Activated naive CD8-positive, alpha-beta T cell treated with anti-CD3 and anti-CD28 coated beads, Interleukin-2, amount 50 U/mL, for 24 hours (primary cell): ENCODE measurements at regions not wholly inside any gene's neighbourhood (a gene's known extent, or its start where the extent isn't known, plus 50 kb on each side); places are given as distances from the start of the nearest gene placed in this dataset.

Experiments
- ATAC-seq: fragments of 150-1000 bp; cut with Tn5 transposase; one replicate; pipeline ENCODE4 v1.10.0; 2021
- DNase-seq: peaks from one replicate; pipeline ENCODE4 v3.0.0; 2021
- H3K27ac Mint-ChIP-seq: one replicate; pipeline ENCODE4 v1.8.0; 2021; ENCODE audit warnings: mild to moderate bottlenecking, mixed read lengths
- H3K27me3 Mint-ChIP-seq: one replicate; pipeline ENCODE4 v1.8.0; 2021; ENCODE audit warnings: mixed read lengths
- H3K36me3 Mint-ChIP-seq: one replicate; pipeline ENCODE4 v1.8.0; 2021; ENCODE audit warnings: low read depth, mixed read lengths
- H3K4me1 Mint-ChIP-seq: one replicate; pipeline ENCODE4 v1.8.0; 2021; ENCODE audit warnings: mixed read lengths
- H3K4me3 Mint-ChIP-seq: one replicate; pipeline ENCODE4 v1.8.0; 2021; ENCODE audit warnings: mild to moderate bottlenecking, moderate library complexity, mixed read lengths
- H3K9me3 Mint-ChIP-seq: one replicate; pipeline ENCODE4 v1.8.0; 2021; ENCODE audit warnings: mixed read lengths

DNA sequence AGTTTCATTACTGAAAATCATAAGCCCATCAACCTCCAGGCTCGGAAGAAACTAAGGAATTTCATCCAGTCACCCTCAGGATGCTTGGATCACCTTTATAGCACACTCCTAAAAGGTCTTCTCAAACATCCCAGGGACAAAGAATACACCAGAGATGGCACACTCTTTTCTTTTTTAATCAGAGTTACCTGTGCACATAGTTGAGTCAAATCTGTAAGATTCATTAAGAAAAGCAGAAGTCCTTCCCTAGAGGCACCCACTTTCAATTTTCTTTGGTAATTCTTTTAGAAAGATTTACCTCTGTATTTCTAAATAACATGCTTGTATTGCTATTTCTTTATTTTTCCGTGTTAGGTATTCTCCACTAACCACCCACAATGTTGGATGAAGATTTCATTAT is 50.6 kb upstream of the IL6 start:
- Mint-ChIP-seq H3K4me1 (peaks cover 67% of the 10 kb centered on the region), H3K27ac (peak overlapping the region; percentile 77), H3K36me3 (no peaks in the 10 kb centered on the region), H3K4me3 (no peak overlapping the region), H3K27me3 (peaks cover 2% of the 10 kb centered on the region), H3K9me3 (no peaks in the 10 kb centered on the region)
- ATAC-seq = no peak
- DNase-seq = no peak

DNA sequence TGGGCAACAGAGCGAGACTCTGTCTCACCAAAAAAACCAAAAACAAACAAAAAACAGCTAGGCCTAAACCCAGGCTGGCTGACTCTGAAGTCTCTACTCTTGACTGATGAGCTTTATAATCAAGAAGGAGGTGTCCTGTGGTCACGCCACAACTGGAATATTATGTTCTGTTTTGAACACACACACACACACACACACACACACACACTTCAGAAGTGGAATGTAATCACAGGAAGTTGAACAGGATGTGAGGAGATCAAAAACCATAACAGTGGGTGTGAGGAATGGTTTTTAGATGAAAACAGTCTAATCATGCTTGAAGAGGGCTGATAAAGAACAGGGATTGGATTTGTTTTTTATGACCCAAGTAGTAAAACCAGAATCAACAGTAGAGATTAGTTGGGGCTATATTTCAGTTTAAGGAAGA is 51.1 kb upstream of the IL6 start:
- ATAC-seq (peak; percentile 59), DNase-seq (no peak)
- Mint-ChIP-seq H3K4me1 (peaks cover 67% of the 10 kb centered on the region), H3K9me3 (no peaks in the 10 kb centered on the region), H3K27me3 (no peaks in the 10 kb centered on the region), H3K36me3 (no peaks in the 10 kb centered on the region), H3K27ac (peak overlapping the region; percentile 77), H3K4me3 (no peak overlapping the region)

DNA sequence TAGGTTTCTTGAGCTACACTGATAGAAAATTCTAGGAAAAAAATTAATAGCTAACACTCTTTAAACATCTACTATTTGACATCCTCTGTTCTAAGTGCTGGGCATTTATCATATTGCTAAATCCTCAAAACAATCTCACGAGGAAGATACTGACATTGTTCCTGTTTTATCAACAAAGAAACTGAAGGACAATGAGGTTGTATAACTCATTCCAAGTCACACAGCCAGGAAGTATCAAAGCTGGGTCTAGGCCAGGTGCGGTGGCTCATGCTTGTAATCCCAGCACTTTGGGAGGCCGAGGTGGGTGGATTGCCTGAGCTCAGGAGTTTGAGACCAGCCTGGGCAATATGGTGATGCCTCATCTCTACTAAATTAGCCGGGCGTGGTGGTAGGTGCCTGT is 51.6 kb upstream of the IL6 start:
- no peaks in the 10 kb centered on the region for H3K9me3 Mint-ChIP-seq
- H3K36me3 Mint-ChIP-seq = no peaks in the 10 kb centered on the region
- ATAC-seq (no peak), DNase-seq (no peak)
- peak overlapping the region; percentile 77 for H3K27ac Mint-ChIP-seq
- H3K4me1 Mint-ChIP-seq = peaks cover 64% of the 10 kb centered on the region
- H3K4me3 Mint-ChIP-seq = no peak overlapping the region
- no peaks in the 10 kb centered on the region for H3K27me3 Mint-ChIP-seq

DNA sequence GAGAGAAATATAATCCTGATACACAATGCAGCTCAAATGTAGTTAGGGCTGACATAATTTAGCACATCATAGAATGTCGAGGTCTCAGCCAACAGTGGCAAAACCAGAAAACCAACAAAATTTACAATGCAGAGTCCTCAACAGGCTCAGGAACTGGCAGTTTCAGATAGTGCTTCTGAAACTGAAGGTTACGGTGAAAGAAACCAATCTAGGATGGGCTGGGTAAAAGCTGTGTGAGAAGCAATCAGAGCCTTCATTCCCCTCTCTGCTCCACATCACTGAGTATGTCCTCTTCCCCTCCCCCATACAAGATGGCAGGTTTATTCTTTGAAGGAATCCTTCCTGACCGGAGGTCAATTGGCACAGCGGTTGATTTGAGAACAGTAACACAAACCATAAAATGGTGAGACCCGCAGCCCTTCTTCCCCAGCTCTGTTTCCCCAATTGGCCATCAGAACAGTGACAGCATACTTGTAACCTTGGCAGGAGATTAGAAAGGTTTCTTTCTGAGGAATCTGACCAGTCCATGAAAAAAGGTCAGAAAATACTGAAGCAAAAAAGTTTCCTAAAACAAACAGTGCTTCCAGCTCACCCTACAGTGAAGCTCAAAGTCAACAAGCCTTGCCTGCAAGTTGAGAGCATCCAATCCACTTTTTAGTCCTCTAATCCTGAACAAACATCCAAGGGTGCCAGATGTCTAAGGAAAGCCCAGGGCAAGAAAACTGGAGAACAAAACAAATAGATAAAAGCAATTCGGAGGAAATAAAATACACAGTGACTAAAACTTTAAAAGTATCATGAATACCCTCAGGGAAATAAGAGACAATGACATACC is 53.9 kb upstream of the IL6 start:
- peak overlapping the region; percentile 38 for H3K27ac Mint-ChIP-seq

DNA sequence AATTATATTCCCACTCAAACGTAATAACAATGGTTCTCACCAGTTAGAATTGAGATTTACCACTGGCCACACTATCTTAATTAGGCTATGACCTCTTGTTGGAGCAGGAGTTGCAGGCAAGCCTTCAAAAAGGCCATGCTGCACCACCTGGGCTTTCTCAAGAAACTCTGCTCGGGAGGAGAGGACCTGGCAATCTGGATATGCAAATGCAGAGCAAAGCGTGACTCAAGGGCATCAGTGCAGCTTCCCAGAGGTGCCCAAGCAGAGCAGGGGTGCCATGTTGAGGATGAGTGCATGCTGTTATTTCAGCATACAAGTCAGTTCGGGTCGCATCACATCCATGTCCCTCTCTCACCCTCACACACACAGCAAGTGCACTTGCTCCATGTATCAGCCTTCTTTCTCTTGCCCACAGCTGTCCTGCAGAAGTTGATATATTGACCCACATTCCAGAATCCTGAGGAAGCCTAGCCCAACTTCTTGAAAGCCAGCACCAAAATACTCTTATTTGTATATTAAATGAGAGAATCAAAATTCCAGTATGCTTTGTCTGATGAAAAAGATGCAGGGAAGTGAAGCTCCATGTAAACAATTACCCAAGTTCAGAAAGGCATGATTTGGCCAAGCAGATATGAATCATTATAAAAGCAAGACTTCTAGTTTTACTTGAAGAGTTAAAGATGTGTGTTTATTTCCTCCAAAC is 55.7 kb upstream of the IL6 start:
- DNase-seq = no peak
- Mint-ChIP-seq H3K27ac (no peak overlapping the region), H3K9me3 (peaks cover under 1% of the 10 kb centered on the region), H3K36me3 (no peaks in the 10 kb centered on the region), H3K27me3 (peaks cover 7% of the 10 kb centered on the region), H3K4me3 (no peak overlapping the region), H3K4me1 (peaks cover 58% of the 10 kb centered on the region)
- ATAC-seq = no peak

More for the DNA sequence above, 53.9 kb upstream of the IL6 start:
- Mint-ChIP-seq H3K4me3 (no peak overlapping the region), H3K27me3 (peaks cover under 1% of the 10 kb centered on the region), H3K4me1 (peaks cover 60% of the 10 kb centered on the region), H3K9me3 (no peaks in the 10 kb centered on the region), H3K36me3 (no peaks in the 10 kb centered on the region)
- ATAC-seq (peak; percentile 26), DNase-seq (no peak)

DNA sequence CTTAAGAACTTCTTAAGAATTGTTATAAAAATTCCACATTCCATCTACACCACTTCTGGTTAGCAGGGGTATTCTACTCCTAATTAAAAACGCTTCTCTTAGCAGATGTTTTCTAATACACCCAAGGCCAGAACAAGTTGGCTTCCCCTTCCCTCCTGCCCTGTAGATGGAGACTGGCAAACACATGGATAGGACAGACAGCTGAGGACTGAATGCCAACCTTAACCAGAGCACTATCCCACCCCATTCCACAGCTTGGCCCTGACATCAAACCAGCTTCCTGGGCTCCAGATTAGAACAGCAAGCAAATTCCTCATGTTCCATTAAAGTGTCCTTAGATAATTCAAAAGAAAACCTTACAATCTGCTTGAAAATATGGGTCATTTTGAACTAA is 56.6 kb upstream of the IL6 start:
- DNase-seq (no peak), ATAC-seq (no peak)
- no peak overlapping the region for H3K27ac Mint-ChIP-seq
- peaks cover 7% of the 10 kb centered on the region for H3K9me3 Mint-ChIP-seq
- no peak overlapping the region for H3K4me3 Mint-ChIP-seq
- peaks cover 57% of the 10 kb centered on the region for H3K4me1 Mint-ChIP-seq
- H3K36me3 Mint-ChIP-seq = no peaks in the 10 kb centered on the region
- H3K27me3 Mint-ChIP-seq = peaks cover 7% of the 10 kb centered on the region

DNA sequence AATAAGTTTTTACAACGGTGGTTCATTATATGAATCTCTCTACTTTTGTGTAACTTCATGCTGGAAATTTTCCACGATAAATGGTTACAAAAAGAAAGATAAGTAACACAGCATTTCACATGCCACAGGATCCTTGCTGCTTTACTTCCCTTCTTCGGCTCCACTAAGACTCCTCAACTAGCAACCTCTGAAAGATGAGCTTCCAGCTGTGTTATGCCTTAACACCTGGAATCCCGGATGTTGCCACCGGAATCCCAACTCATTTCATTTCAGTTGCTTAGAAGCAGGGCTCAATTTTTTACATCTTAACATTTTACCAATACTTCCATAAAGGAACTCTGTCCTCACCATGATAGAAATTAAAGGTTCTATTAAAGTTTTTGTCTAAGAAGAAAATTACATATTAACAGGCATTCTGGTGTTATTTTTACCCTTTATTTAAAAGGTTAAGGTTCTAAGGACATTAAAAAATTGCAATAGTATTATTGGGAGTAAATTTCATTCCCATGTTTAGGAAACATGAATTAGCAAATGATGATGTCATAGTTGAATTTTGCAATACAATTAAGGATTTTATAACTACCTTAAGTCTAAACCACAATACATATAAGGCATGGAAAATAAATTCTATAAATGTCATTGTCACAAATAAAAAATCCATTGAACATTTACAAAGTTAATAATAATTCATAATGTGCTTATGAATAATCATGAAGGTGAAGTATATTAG is 57.1 kb upstream of the IL6 start:
- ATAC-seq (no peak), DNase-seq (no peak)
- Mint-ChIP-seq H3K9me3 (peaks cover 7% of the 10 kb centered on the region), H3K27ac (no peak overlapping the region), H3K36me3 (no peaks in the 10 kb centered on the region), H3K4me1 (peaks cover 52% of the 10 kb centered on the region), H3K27me3 (peaks cover 7% of the 10 kb centered on the region), H3K4me3 (no peak overlapping the region)

DNA sequence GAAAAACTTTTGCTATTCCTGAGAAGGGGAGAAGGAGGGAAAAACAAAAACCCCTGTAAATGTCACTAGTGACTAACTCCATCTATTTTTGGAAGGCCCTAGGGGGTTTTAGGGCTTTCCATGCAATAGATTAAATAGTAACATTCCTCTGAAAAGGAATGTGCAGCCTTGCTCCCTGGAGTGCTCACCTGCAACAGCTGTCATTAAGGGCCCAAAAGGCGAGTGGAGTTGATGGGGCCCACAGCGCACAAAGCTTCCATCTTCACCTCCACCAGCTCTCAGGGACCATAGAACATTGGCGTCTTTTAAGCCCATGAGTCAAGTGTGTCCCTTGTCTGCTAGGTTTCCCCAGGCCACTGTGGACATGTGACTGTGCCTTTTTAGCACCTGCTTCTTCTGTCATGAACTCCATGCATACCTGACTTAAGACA is 58.0 kb upstream of the IL6 start:
- peaks cover 7% of the 10 kb centered on the region for H3K9me3 Mint-ChIP-seq
- H3K27ac Mint-ChIP-seq = no peak overlapping the region
- peaks cover 55% of the 10 kb centered on the region for H3K4me1 Mint-ChIP-seq
- ATAC-seq (no peak), DNase-seq (no peak)
- H3K36me3 Mint-ChIP-seq = no peaks in the 10 kb centered on the region
- peaks cover 7% of the 10 kb centered on the region for H3K27me3 Mint-ChIP-seq
- no peak overlapping the region for H3K4me3 Mint-ChIP-seq

DNA sequence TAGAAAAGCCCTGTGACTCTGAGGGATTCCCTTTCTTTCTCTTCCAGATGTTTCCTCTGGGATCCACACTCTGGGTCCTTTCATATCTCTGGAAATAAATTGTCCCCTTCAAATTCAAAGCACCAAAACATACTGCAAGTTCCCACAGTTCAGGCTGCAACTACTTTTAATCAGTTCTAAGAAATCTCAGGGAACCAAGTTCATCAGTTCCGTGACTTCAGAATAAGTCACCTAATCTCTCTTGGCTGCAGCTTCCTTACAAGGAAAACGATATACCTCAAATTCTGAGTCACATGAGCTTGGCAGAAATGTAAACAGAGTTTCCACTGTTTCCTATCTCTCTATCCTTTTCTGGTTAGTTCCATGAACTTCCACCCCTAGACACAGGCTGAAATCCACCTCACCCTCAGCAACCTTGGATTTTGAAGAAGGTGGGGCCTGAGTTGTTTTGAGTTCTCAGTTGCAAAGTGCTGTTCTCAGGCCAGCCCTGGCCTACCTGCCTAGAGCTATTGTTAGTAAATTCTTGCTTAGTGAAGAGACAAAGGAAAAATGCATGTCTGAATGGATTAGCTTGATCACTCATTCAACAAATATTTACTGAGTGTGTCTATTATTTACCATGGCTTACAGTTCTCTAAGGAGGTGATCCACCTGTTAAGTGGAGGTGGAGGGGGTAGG is 59.3 kb upstream of the IL6 start:
- ATAC-seq = no peak
- peaks cover 7% of the 10 kb centered on the region for H3K9me3 Mint-ChIP-seq
- no peak overlapping the region for H3K4me3 Mint-ChIP-seq
- peaks cover 7% of the 10 kb centered on the region for H3K27me3 Mint-ChIP-seq
- H3K36me3 Mint-ChIP-seq = no peaks in the 10 kb centered on the region
- H3K4me1 Mint-ChIP-seq = peaks cover 55% of the 10 kb centered on the region
- H3K27ac Mint-ChIP-seq = no peak overlapping the region
- no peak for DNase-seq

DNA sequence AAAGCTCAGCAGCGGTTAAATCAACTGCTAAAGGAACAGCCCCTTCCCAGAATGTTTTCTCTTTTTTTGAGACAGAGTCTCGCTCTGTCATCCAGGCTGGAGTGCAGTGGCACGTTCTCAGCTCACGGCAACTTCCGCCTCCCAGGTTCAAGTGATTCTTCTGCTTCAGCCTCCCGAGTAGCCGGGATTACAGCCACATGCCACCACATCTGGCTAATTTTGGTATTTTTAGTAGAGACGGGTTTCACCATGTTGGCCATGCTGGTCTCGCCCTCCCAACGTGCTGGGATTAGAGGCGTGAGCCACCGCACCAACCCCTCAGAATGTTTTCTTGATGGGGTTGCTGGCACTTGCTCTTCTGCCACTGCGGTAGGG is 59.8 kb upstream of the IL6 start:
- ATAC-seq (no peak), DNase-seq (no peak)
- peaks cover 7% of the 10 kb centered on the region for H3K9me3 Mint-ChIP-seq
- no peak overlapping the region for H3K27ac Mint-ChIP-seq
- H3K27me3 Mint-ChIP-seq = peaks cover 7% of the 10 kb centered on the region
- H3K36me3 Mint-ChIP-seq = no peaks in the 10 kb centered on the region
- H3K4me1 Mint-ChIP-seq = peaks cover 55% of the 10 kb centered on the region
- H3K4me3 Mint-ChIP-seq = no peak overlapping the region

DNA sequence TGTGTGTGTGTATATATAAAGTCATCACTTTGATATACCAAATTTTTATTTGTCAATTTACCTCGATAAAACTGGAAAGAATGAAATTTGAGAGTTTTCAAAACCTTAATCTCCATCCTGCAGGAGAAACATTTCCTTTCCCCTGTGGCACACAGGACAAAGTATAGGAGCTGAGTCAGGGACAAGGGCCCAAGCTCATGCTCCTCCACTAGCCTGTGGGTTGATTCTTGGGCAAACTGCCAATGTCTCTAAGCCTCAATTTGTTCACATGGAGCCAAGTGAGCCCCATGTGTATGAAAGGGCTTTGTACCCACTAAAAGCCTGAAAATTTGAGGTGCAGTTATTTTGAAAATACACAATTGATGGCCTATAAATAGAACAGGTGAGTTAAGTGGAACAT is 60.3 kb upstream of the IL6 start:
- Mint-ChIP-seq H3K4me3 (no peak overlapping the region), H3K9me3 (peaks cover 7% of the 10 kb centered on the region), H3K36me3 (no peaks in the 10 kb centered on the region), H3K4me1 (peaks cover 55% of the 10 kb centered on the region), H3K27me3 (peaks cover 8% of the 10 kb centered on the region), H3K27ac (no peak overlapping the region)
- DNase-seq (no peak), ATAC-seq (no peak)

DNA sequence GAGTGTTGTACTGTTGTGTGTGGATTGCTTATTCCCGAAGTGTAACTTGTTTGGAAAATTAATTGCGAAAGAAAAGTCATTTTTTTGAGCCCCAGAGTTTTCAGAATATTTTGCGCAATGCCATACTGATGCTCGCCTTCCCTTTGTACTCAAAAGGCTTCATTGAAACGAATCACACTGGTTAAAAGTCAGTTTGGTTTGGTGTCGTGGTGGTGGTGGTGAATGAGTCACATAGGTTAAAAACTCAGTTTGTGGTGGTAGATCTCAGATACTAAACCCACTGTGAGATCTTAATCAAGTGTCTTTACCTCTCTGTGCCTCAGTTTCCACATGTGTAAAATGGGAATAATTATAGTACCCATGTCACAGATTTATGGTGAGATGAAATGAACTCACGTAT is 61.1 kb upstream of the IL6 start:
- H3K27ac Mint-ChIP-seq = no peak overlapping the region
- peaks cover 7% of the 10 kb centered on the region for H3K9me3 Mint-ChIP-seq
- peak; percentile 15 for ATAC-seq
- no peaks in the 10 kb centered on the region for H3K36me3 Mint-ChIP-seq
- H3K4me3 Mint-ChIP-seq = no peak overlapping the region
- DNase-seq = peak; percentile 51
- peaks cover 59% of the 10 kb centered on the region for H3K4me1 Mint-ChIP-seq
- peaks cover 10% of the 10 kb centered on the region for H3K27me3 Mint-ChIP-seq

DNA sequence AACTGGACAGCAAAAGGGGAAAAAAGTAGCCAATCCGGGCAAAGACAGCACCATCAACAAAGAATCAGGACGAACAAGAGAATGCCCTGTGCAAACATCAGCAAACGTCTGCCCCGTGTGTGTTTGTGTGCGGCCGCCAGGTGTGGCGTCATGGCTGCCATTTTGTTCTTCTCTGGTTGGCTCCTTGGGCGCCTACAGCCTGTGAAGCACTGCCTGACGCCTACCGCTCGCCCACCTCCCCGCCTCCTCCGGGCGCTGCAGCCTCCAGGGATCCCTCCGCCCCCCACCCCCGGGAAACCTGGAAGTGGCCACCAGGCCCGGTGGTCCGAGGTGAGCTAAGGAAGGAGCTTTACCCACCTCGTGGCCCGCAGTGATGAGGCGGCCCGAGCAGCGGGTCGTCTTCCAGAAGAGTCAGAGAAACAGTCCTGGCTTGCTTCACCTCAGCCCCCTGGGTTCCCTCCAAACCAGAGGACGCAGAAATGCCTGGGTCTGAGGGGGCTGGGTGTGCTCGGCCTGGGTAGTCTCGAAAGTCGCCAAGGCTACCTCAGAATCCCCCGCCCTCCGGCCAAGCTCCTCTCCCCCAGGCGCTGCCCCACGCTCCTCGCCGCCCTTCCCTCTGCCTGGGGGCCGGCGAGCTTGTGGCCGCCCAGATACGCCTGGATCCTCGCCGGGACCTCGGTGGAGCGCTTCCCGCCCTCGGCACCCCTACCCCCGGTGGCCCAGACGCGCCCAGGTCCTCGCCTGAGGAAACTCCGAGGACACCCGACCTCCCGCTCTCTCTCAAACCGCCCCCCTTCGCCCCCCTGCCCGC is 61.8 kb upstream of the IL6 start:
- no peaks in the 10 kb centered on the region for H3K36me3 Mint-ChIP-seq

DNA sequence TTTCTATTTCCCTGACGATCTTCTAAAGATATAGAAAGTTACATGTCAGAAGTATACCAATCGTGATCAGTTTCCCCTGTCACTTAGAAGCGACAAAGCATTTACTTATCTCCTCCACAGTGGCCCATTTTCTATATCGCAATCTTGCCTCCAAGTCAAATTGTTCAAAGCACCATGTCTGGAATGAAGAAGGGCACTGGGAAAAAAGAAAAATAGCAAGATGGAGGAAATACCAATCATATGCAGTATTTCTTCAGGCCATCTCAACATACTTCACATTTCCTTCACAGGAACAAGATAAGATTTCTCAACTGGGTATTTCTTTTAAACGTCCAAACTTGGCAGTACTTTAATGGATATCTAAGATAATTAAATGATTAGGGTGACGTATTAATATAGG is 63.3 kb upstream of the IL6 start:
- H3K27ac Mint-ChIP-seq = peak overlapping the region; percentile 78
- peak overlapping the region; percentile 56 for H3K4me3 Mint-ChIP-seq
- ATAC-seq = no peak
- H3K27me3 Mint-ChIP-seq = peaks cover 15% of the 10 kb centered on the region
- peaks cover 58% of the 10 kb centered on the region for H3K4me1 Mint-ChIP-seq
- H3K9me3 Mint-ChIP-seq = peaks cover 7% of the 10 kb centered on the region
- no peak for DNase-seq
- no peaks in the 10 kb centered on the region for H3K36me3 Mint-ChIP-seq

More for the DNA sequence above, 61.8 kb upstream of the IL6 start:
- peaks cover 10% of the 10 kb centered on the region for H3K27me3 Mint-ChIP-seq
- H3K27ac Mint-ChIP-seq = no peak overlapping the region
- H3K4me1 Mint-ChIP-seq = peaks cover 59% of the 10 kb centered on the region
- DNase-seq (no peak), ATAC-seq (no peak)
- peaks cover 7% of the 10 kb centered on the region for H3K9me3 Mint-ChIP-seq
- H3K4me3 Mint-ChIP-seq = no peak overlapping the region
